Coronary artery (tissue), 2 donors: ENCODE measurements at regions not wholly inside any gene's neighbourhood (a gene's known extent, or its start where the extent isn't known, plus 50 kb on each side); places are given as distances from the start of the nearest gene placed in this dataset.

Experiments
- DNase-seq: peaks from one replicate; pipeline ENCODE4 v3.0.0-alpha.2; 2017; ENCODE audit warnings: low spot score
- H3K27ac ChIP-seq, 2 donors: fragments of 200-600 bp; sonication (generic); one replicate each; pipeline ENCODE4 v1.5.1; 2016 to 2019
- H3K4me3 ChIP-seq: fragments of 200-600 bp; sonication (generic); 2 replicates; pipeline ENCODE4 v1.5.1; 2016; ENCODE audit warnings: mild to moderate bottlenecking, moderate library complexity
- TF ChIP-seq, protein P1 (sequence below): fragments of 200-600 bp; sonication (generic); IDR thresholded peaks from one replicate; pipeline ENCODE4 v1.5.1; 2019; ENCODE audit warnings: antibody characterized with exemption

DNA sequence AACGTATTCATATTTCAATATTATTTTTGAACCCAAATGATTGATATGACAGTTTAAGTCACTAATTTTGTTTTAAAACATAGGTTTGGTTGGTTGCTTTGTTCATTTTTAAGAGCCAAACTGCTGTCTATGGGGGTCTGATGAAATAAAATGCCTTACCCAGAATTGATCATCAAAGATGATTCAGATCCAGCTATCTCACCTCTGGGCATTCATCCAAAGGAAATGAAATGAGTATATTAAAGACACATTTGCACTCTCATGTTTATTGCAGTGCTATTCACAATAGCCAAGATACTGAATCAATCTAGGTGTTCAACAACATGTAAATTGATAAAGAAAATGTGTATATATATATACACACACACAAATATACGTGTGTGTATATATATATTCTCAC, 326.9 kb upstream of the GULP1 start:
- no peak overlapping the region for H3K4me3 ChIP-seq
- no peak overlapping the region for H3K27ac ChIP-seq
- TF ChIP-seq, protein P1, sequence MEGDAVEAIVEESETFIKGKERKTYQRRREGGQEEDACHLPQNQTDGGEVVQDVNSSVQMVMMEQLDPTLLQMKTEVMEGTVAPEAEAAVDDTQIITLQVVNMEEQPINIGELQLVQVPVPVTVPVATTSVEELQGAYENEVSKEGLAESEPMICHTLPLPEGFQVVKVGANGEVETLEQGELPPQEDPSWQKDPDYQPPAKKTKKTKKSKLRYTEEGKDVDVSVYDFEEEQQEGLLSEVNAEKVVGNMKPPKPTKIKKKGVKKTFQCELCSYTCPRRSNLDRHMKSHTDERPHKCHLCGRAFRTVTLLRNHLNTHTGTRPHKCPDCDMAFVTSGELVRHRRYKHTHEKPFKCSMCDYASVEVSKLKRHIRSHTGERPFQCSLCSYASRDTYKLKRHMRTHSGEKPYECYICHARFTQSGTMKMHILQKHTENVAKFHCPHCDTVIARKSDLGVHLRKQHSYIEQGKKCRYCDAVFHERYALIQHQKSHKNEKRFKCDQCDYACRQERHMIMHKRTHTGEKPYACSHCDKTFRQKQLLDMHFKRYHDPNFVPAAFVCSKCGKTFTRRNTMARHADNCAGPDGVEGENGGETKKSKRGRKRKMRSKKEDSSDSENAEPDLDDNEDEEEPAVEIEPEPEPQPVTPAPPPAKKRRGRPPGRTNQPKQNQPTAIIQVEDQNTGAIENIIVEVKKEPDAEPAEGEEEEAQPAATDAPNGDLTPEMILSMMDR: no peak
- no peak for DNase-seq

DNA sequence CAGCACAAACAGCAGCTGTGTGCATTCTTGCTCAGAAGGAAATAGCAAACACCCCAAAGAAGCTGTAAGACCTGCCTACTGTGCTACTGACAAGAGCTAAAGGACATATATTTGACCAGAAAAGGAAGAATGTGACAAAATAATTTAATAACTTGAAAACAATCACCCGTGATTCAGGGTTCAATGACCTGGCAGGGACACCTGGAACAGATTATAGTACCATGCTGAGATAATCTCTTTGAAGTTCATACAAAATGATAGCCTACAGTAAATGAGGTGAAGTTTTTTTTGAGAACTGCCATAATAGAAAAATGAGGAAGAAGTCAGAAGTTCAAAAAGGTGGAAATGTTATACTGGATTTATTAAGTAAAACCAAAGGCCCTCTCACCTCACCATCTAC, 324.8 kb upstream of the GULP1 start:
- TF ChIP-seq, protein P1: no peak
- DNase-seq: no peak
- no peak overlapping the region for H3K4me3 ChIP-seq
- H3K27ac ChIP-seq: no peak overlapping the region

DNA sequence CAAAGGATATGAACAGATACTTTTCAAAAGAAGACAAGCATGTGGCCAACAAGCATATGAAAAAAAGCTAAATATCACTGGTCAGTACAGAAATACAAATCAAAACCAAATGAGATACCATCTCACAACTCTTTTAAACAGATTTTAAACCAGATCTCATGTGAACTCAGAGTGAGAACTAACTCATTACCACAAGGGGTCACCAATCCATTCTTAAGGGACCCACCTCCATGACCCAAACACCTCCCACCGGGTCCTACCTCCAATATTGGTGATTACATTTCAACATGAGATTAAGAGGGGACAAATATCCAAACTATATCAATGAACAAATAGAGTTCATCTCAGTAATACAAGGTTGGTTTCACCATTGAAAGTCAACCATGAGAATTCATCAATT, 319.8 kb upstream of the GULP1 start:
- Histone ChIP-seq H3K4me3 (no peak overlapping the region), H3K27ac (no peak overlapping the region)
- TF ChIP-seq, protein P1: no peak
- DNase-seq: no peak

DNA sequence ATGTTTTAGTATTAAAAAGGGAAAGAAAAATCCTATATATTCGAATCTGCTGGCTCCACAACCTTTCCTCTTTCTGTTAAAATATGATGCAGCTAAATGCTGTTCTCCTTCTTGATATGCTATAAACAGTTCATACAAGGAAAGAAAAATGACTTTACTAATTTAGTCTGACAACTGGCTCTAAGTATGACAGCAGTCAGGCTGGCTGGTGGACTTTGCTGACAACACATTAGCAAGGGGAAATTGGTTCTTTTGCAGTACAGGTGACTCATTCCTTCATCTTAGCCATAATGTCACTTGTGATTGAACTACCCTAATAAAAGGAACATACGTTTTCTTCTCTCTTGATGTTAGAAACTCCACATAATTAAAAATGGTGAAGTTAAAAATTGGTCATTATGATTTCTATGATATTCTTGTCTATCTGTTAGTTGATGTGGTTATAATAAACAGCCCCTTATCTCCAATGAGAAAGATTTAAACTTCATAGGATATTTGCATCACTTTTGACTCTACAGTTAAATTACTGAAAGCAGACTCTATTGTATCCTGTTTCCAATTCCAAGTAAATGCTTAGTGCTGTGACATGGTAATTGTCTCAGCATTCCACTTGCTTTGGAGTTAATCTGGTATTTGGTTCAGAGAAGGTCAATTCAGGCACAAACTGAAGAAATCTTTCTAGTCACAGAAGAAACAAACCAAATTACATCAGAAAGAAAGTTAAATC, 315.3 kb upstream of the GULP1 start:
- H3K27ac ChIP-seq: no peak overlapping the region
- no peak for DNase-seq

DNA sequence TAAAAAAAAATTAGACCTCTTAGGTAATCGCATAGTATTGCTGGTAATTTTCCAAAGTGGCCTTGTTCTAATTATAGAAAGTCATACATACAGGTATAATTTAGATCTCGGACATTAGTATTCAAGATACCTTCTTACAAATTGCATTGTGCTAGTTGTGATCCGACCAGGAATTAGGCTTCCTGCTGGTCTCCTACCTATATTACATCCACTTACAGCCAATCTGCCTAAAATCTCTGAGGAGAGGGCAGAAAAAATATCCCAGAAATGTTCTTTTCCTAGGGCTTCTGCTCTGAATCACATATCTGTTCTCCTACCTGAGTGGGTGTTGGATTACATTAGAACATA, 314.7 kb upstream of the GULP1 start:
- TF ChIP-seq, protein P1: no peak
- no peak overlapping the region for H3K27ac ChIP-seq
- DNase-seq: no peak
- H3K4me3 ChIP-seq: no peak overlapping the region

More for the DNA sequence above, 315.3 kb upstream of the GULP1 start:
- TF ChIP-seq, protein P1: no peak
- no peak overlapping the region for H3K4me3 ChIP-seq

DNA sequence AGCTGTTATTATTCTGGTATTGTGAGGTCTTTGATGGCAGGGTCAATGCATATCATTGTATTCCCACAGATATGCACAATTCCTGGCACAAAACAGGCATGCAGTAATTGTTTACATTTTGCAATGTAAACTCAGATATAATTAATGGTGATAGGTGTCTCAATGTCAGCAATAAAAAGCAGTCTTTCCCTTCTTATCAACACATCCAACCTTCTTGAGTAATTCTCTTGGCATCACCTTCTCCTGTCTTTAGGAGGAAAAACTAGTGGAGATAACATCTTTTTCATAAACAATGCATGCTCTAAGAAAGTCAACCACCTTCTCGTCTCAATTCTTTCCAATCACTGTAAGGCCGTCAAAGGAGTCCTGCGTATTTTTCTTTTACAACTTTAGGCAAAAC, 313.3 kb upstream of the GULP1 start:
- H3K4me3 ChIP-seq: no peak overlapping the region
- TF ChIP-seq, protein P1: no peak
- no peak for DNase-seq
- no peak overlapping the region for H3K27ac ChIP-seq

DNA sequence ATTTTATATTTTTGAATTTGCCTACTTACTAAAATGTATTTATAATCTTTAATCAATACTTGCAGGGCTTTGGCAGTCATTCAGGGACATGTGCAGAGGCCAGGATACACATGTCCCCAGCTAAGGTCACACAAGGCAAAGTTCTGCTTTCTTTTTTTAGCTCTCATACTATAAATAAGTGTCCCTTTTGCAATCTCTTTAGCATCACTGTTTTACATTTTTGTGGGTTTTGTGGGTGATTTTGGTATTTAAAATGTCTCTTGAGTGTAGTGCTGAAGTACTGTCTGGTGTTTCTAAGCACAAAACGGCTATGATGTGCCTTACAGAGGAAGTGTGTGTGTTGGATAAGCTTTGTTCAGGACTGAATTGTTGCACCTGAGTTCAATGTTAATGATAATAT, 309.0 kb upstream of the GULP1 start:
- TF ChIP-seq, protein P1: no peak
- Histone ChIP-seq H3K4me3 (no peak overlapping the region), H3K27ac (no peak overlapping the region)
- no peak for DNase-seq
